Neural cell (in vitro differentiated cells): ENCODE measurements at regions not wholly inside any gene's neighbourhood (a gene's known extent, or its start where the extent isn't known, plus 50 kb on each side); places are given as distances from the start of the nearest gene placed in this dataset.

Experiments used
- EP300 ChIP-seq: fragments of 450-650 bp; conservative IDR thresholded peaks from 2 replicates; pipeline ENCODE4 v1.6.1; 2014; ENCODE audit warnings: antibody characterized with exemption, mild to moderate bottlenecking, moderate library complexity; ENCODE audit not compliant: poor library complexity, severe bottlenecking
- POLR2AphosphoS5 ChIP-seq: IDR thresholded peaks from 2 replicates; pipeline ENCODE4 v1.6.1; 2012
- REST ChIP-seq: IDR thresholded peaks from 2 replicates; pipeline ENCODE4 v1.6.1; 2012; ENCODE audit warnings: borderline replicate concordance
- TF ChIP-seq, protein P1 (sequence below): fragments of 450-650 bp; IDR thresholded peaks from 2 replicates; pipeline ENCODE4 v1.5.1; 2014; ENCODE audit warnings: antibody characterized with exemption, mild to moderate bottlenecking, moderate library complexity; ENCODE audit not compliant: poor library complexity, severe bottlenecking

- TF ChIP-seq REST (no peak), EP300 (no peak), POLR2AphosphoS5 (no peak)
- TF ChIP-seq, protein P1, sequence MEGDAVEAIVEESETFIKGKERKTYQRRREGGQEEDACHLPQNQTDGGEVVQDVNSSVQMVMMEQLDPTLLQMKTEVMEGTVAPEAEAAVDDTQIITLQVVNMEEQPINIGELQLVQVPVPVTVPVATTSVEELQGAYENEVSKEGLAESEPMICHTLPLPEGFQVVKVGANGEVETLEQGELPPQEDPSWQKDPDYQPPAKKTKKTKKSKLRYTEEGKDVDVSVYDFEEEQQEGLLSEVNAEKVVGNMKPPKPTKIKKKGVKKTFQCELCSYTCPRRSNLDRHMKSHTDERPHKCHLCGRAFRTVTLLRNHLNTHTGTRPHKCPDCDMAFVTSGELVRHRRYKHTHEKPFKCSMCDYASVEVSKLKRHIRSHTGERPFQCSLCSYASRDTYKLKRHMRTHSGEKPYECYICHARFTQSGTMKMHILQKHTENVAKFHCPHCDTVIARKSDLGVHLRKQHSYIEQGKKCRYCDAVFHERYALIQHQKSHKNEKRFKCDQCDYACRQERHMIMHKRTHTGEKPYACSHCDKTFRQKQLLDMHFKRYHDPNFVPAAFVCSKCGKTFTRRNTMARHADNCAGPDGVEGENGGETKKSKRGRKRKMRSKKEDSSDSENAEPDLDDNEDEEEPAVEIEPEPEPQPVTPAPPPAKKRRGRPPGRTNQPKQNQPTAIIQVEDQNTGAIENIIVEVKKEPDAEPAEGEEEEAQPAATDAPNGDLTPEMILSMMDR: no peak
Observed at GRCh38 chr5:107323536-107323935, 347.2 kb downstream of the EFNA5 start.
